Transverse colon (tissue), 4 donors: ENCODE measurements at regions not wholly inside any gene's neighbourhood (a gene's known extent, or its start where the extent isn't known, plus 50 kb on each side); places are given as distances from the start of the nearest gene placed in this dataset.

ENCODE experiments used
- DNase-seq: peaks from one replicate; pipeline ENCODE4 v3.0.0-alpha.2; 2019
- H3K27ac ChIP-seq, 4 donors: fragments of 200-600 bp; sonication (generic); 2 replicates each; pipeline ENCODE4 v1.5.1; 2016 to 2018; ENCODE audit warnings: inconsistent platforms in 4 of 4
- H3K27me3 ChIP-seq: fragments of 200-600 bp; sonication (generic); 2 replicates; pipeline ENCODE4 v1.5.1; 2017; ENCODE audit warnings: inconsistent platforms
- H3K36me3 ChIP-seq, 4 donors: fragments of 200-600 bp; sonication (generic); 2 replicates each; pipeline ENCODE4 v1.5.1; 2017 to 2019; ENCODE audit warnings: inconsistent platforms in 4 of 4
- H3K4me1 ChIP-seq, 4 donors: fragments of 200-600 bp; sonication (generic); 2 replicates each; pipeline ENCODE4 v1.5.1; 2017 to 2020; ENCODE audit warnings: inconsistent platforms in 4 of 4
- H3K4me3 ChIP-seq, 4 donors: fragments of 200-600 bp; sonication (generic); 1 replicate in 1 of 4; 2 replicates in 3 of 4; pipeline versions ENCODE4 v1.5.1 to v1.6.1; 2017 to 2019; ENCODE audit warnings: inconsistent platforms in 4 of 4
- H3K9me3 ChIP-seq, 2 donors: fragments of 200-600 bp; sonication (generic); 2 replicates each; pipeline ENCODE4 v1.5.1; 2017 to 2019; ENCODE audit warnings: inconsistent platforms in 2 of 2
- EP300 ChIP-seq: sonication (generic); formaldehyde crosslinking; IDR thresholded peaks from one replicate; pipeline ENCODE4 v1.6.1; 2017; ENCODE audit warnings: antibody characterized with exemption, low read depth
- POLR2A ChIP-seq: fragments of 450-650 bp; IDR thresholded peaks from one replicate; pipeline ENCODE4 v1.6.1; 2016; ENCODE audit warnings: antibody characterized with exemption, mild to moderate bottlenecking, moderate library complexity
- POLR2AphosphoS5 ChIP-seq, 3 donors: sonication (generic); formaldehyde crosslinking; IDR thresholded peaks; one replicate each; pipeline ENCODE4 v1.6.1; 2016; ENCODE audit warnings: antibody characterized with exemption in 3 of 3
- WGBS, 2 donors: methylation state at CpG; one replicate each; pipeline ENCODE4 v1.1.5; 2018; ENCODE audit warnings: low coverage in 1 of 2; 5-methylcytosine and 5-hydroxymethylcytosine counted together
- in situ Hi-C, 4 donors: fragments of 200-750 bp; cut with MboI; loops; one replicate each; pipeline versions ENCODE4 v1.15.0 to v1.15.1; 2017; ENCODE audit warnings: low sequenced_read_pairs in 3 of 4, low pct_ligation_motif_present in 1 of 4, low pct_unique_long_range_greater_than_20kb in 1 of 4
- intact Hi-C: fragments of 100-400 bp; cut with DNase I; formaldehyde crosslinking; loops from one replicate; pipeline ENCODE4 v1.15.1; 2023; ENCODE audit warnings: low total_unique reads
- TF ChIP-seq, protein P1 (sequence below), 5 experiments: fragments of 200-600 bp in 3 of 5; fragments of 450-650 bp in 2 of 5; sonication (generic) in 3 of 5; IDR thresholded peaks; 1 replicate in 2 of 5; 2 replicates in 3 of 5; pipeline ENCODE4 v1.5.1; 2016 to 2017; ENCODE audit warnings: antibody characterized with exemption in 5 of 5, inconsistent platforms in 3 of 5, mild to moderate bottlenecking in 2 of 5, moderate library complexity in 1 of 5

DNA sequence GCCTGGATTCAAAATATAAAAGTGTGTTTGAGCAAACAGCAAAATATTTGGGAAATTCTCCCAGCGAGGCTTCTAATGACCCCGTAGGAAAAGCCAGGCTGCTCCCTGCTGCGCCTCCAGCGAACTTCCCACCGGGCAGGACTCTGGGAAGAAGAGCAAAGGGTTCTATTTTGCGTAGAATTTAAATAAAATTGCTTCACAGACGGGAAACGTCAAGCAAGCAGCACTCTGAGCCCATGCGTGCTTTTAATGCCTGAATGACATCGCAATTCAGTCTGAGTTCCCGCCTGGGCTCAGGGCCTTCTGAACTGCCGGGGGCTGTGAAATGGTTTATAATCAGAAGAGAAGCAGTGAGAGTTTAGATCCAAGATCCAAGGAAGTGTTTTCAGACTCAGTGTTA is 775.1 kb downstream of the BRD1 start:
- peak overlapping the region in 2 of 4 donors; percentile 23 to 40 for H3K4me3 ChIP-seq
- no peaks in the 10 kb centered on the region for H3K9me3 ChIP-seq
- peaks cover 7% of the 10 kb centered on the region for H3K27me3 ChIP-seq
- intact Hi-C loops = no loop called here
- DNase-seq = no peak
- H3K4me1 ChIP-seq = no peaks in the 10 kb centered on the region
- TF ChIP-seq POLR2A (no peak), EP300 (no peak), POLR2AphosphoS5 (IDR thresholded peaks at IDR 0.05) (no peak)
- TF ChIP-seq, protein P1, sequence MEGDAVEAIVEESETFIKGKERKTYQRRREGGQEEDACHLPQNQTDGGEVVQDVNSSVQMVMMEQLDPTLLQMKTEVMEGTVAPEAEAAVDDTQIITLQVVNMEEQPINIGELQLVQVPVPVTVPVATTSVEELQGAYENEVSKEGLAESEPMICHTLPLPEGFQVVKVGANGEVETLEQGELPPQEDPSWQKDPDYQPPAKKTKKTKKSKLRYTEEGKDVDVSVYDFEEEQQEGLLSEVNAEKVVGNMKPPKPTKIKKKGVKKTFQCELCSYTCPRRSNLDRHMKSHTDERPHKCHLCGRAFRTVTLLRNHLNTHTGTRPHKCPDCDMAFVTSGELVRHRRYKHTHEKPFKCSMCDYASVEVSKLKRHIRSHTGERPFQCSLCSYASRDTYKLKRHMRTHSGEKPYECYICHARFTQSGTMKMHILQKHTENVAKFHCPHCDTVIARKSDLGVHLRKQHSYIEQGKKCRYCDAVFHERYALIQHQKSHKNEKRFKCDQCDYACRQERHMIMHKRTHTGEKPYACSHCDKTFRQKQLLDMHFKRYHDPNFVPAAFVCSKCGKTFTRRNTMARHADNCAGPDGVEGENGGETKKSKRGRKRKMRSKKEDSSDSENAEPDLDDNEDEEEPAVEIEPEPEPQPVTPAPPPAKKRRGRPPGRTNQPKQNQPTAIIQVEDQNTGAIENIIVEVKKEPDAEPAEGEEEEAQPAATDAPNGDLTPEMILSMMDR (IDR thresholded peaks at IDR 0.05) = no peak
- H3K27ac ChIP-seq = no peak overlapping the region
- WGBS, 2 donors = 73 to 100% methylated on average over 1 to 12 of the region's 12 CpGs
- in situ Hi-C loops = no loop called here
- no peaks in the 10 kb centered on the region for H3K36me3 ChIP-seq

DNA sequence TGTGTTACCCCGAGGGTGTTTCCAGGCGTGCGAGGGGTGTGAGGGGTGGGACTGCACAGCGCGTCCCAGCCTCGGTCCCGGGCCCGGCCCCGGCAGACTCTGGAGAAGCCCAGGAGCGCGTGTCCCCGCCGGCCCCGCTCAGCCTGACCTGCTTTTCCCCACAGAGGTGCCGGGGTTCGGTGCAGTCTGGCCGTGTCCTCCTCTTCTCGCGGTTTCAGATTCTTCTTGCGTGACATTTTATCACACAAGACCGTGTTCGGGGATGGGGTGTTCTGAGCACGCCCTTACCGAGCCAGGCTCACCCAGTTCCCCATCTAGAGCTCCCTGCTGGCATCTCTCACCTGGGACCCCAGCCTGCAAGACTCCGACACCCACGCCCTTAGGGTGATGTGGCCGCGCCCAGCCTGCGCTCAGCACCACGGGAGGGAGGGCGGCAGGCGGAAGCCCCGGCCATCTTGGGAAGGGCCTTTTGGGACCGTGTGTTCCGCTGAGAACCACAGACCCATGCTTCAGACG is 775.6 kb downstream of the BRD1 start:
- WGBS, 2 donors = 78% methylated on average over 21 of the region's 36 CpGs; no CpG with 5 or more reads in 1 of the 2 donors
- TF ChIP-seq EP300 = no peak
- TF ChIP-seq, protein P1 (IDR thresholded peaks at IDR 0.05) = no peak
- TF ChIP-seq POLR2AphosphoS5 (IDR thresholded peaks at IDR 0.05) = no peak
- no peak for TF ChIP-seq POLR2A
- intact Hi-C loops = no loop called here
- in situ Hi-C loops = no loop called here
- H3K4me1 ChIP-seq = no peaks in the 10 kb centered on the region
- H3K36me3 ChIP-seq = no peaks in the 10 kb centered on the region
- peak overlapping the region in 3 of 4 donors; percentile 14 to 40 (median 23) for H3K4me3 ChIP-seq
- no peak overlapping the region for H3K27ac ChIP-seq
- DNase-seq = no peak
- H3K9me3 ChIP-seq = no peaks in the 10 kb centered on the region
- peaks cover 7% of the 10 kb centered on the region for H3K27me3 ChIP-seq

DNA sequence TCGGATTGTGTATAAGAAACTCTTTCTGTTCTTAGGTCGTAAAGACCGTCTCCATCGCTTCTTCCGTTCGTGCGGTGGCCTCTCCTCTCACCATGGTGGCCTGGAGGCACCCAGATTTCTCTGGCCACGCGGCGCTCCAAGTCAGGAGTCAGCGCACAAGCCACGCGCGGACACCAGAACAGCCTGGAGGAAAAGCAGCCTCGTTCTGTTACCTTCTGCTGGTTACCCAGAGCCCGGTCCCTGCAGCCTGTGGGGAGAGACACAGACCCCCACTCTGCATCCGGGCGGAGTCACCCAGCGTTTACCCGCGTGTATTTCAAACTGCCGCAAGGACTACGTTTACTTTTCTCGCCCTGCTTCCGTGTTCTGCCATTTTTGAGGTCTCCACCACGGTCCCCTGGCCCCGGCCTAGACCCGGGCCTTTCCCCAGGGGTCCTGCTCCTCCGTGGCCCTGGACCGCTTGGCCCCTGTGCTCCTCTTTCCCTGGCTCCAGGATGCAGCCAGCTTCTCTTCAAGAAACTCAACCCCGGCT is 776.1 kb downstream of the BRD1 start:
- Histone ChIP-seq H3K9me3 (no peaks in the 10 kb centered on the region), H3K4me1 (no peaks in the 10 kb centered on the region), H3K27ac (no peak overlapping the region), H3K27me3 (peaks cover 3% of the 10 kb centered on the region), H3K36me3 (no peaks in the 10 kb centered on the region), H3K4me3 (peak overlapping the region in 3 of 4 donors; percentile 14 to 40 (median 23))
- DNase-seq = no peak
- in situ Hi-C loops (no loop called here), intact Hi-C loops (no loop called here)
- 84% methylated on average over 31 of the region's 31 CpGs; no CpG with 5 or more reads in 1 of the 2 donors for WGBS, 2 donors
- no peak for TF ChIP-seq POLR2A
- TF ChIP-seq EP300 = no peak
- TF ChIP-seq, protein P1 (IDR thresholded peaks at IDR 0.05) = no peak
- TF ChIP-seq POLR2AphosphoS5 (IDR thresholded peaks at IDR 0.05) = no peak

DNA sequence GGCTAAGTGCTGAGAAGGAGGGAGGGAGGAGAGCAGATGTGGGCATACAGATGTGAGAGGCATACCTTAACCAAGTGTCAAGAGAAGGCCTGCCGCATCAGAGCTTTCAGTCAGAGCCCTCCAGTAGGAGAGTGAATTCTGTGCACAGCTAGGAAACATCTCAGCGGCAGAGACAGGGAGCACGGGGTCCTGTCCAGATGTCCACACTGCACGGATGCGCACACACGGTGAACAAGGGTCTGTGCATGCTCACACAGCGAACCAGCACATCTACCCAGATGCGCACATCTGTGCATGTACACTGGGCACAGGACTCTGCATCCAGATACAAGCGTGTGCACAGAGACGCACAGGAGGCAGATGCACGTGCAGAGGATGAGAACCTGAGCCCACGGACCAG is 778.0 kb downstream of the BRD1 start:
- in situ Hi-C loops = no loop called here

More for the DNA sequence above, 778.0 kb downstream of the BRD1 start:
- no peak overlapping the region for H3K4me3 ChIP-seq
- no peaks in the 10 kb centered on the region for H3K36me3 ChIP-seq
- WGBS, 2 donors = 82% methylated on average over 12 of the region's 12 CpGs; no CpG with 5 or more reads in 1 of the 2 donors
- no peak for DNase-seq
- TF ChIP-seq, protein P1 (IDR thresholded peaks at IDR 0.05) = no peak
- TF ChIP-seq POLR2A (no peak), POLR2AphosphoS5 (IDR thresholded peaks at IDR 0.05) (no peak), EP300 (no peak)
- no peaks in the 10 kb centered on the region for H3K9me3 ChIP-seq
- H3K27ac ChIP-seq = no peak overlapping the region
- H3K4me1 ChIP-seq = no peaks in the 10 kb centered on the region
- intact Hi-C loops = no loop called here
- H3K27me3 ChIP-seq = peaks cover 3% of the 10 kb centered on the region
